ENCODE measurements at regions not wholly inside any gene's neighbourhood (a gene's known extent, or its start where the extent isn't known, plus 50 kb on each side); places are given as distances from the start of the nearest gene placed in this dataset.
"Not testable (repeated sequence)": the region's sequence is repeated elsewhere in the genome, so short reads cannot be mapped to it uniquely, and the experiment has no call there.

GRCh38 chr9:66690242-66690641, 210.3 kb upstream of the ZNF658 start:
- not testable (repeated sequence) for TF ChIP-seq ZBTB7A (tag by site-specific recombination; IDR thresholded peaks at IDR 0.05; ENCODE audit: low read depth); ELK4 (IDR thresholded peaks at IDR 0.05; ENCODE audit: borderline replicate concordance, low read depth, low read length); CTCF (tag by site-specific recombination; IDR thresholded peaks at IDR 0.05); ZSCAN23 (tag by site-specific recombination; IDR thresholded peaks at IDR 0.05); ZNF18 (tag by site-specific recombination; IDR thresholded peaks at IDR 0.05); WT1 (tag by site-specific recombination; IDR thresholded peaks at IDR 0.05); ZNF398 (tag by site-specific recombination; IDR thresholded peaks at IDR 0.05); ZNF24 (tag by site-specific recombination; IDR thresholded peaks at IDR 0.05); MEIS1 (CRISPR knock-in tag; IDR thresholded peaks at IDR 0.05; ENCODE audit: borderline replicate concordance)
